Activated T-cell treated with anti-CD3 and anti-CD28 coated beads, Interleukin-2, amount 50 U/mL, for 72 hours (primary cell): ENCODE measurements at regions not wholly inside any gene's neighbourhood (a gene's known extent, or its start where the extent isn't known, plus 50 kb on each side); places are given as distances from the start of the nearest gene placed in this dataset.

Experiments
- ATAC-seq, 2 donors: fragments of 150-1000 bp; cut with Tn5 transposase; replicated peaks in 1 of 2; 2 replicates each; pipeline ENCODE4 v1.10.0; 2021; ENCODE audit warnings: moderate library complexity in 2 of 2, mild to moderate bottlenecking in 1 of 2
- DNase-seq, 2 donors: peaks; one replicate each; pipeline ENCODE4 v3.0.0; 2021 to 2022; ENCODE audit warnings: mixed read lengths in 1 of 2
- H3K27ac Mint-ChIP-seq: one replicate; pipeline ENCODE4 v1.8.0; 2022; ENCODE audit warnings: mild to moderate bottlenecking, moderate library complexity, mixed read lengths
- H3K27me3 Mint-ChIP-seq: one replicate; pipeline ENCODE4 v1.8.0; 2022; ENCODE audit warnings: low read depth, mixed read lengths
- H3K36me3 Mint-ChIP-seq, 2 donors: one replicate each; pipeline ENCODE4 v1.8.0; 2022; ENCODE audit warnings: mixed read lengths in 2 of 2, mild to moderate bottlenecking in 1 of 2; ENCODE audit not compliant: insufficient read depth in 2 of 2
- H3K4me1 Mint-ChIP-seq: one replicate; pipeline ENCODE4 v1.8.0; 2022; ENCODE audit warnings: low read depth, mixed read lengths
- H3K4me3 Mint-ChIP-seq, 2 donors: one replicate each; pipeline ENCODE4 v1.8.0; 2022; ENCODE audit warnings: mild to moderate bottlenecking in 2 of 2, mixed read lengths in 2 of 2, moderate library complexity in 2 of 2
- H3K9me3 Mint-ChIP-seq, 2 donors: one replicate each; pipeline ENCODE4 v1.8.0; 2022; ENCODE audit warnings: mixed read lengths in 2 of 2

GRCh38 chr2:168369031-168369430 is 87.0 kb upstream of the CERS6 start:
- peaks cover 6% of the 10 kb centered on the region for H3K4me1 Mint-ChIP-seq
- DNase-seq (no peak), ATAC-seq (no peak)
- no peak overlapping the region for H3K4me3 Mint-ChIP-seq
- peaks cover 2 to 9% of the 10 kb centered on the region in 2 donors for H3K9me3 Mint-ChIP-seq
- H3K36me3 Mint-ChIP-seq = peaks cover 3 to 10% of the 10 kb centered on the region in 2 donors
- H3K27me3 Mint-ChIP-seq = no peaks in the 10 kb centered on the region
- no peak overlapping the region for H3K27ac Mint-ChIP-seq

GRCh38 chr2:168371273-168372019 is 84.6 kb upstream of the CERS6 start:
- H3K4me3 Mint-ChIP-seq = no peak overlapping the region
- ATAC-seq (no peak), DNase-seq (no peak)
- H3K9me3 Mint-ChIP-seq = peaks cover 5 to 9% of the 10 kb centered on the region in 2 donors
- no peak overlapping the region for H3K27ac Mint-ChIP-seq
- peaks cover 6% of the 10 kb centered on the region for H3K4me1 Mint-ChIP-seq
- H3K27me3 Mint-ChIP-seq = no peaks in the 10 kb centered on the region
- peaks cover 4 to 10% of the 10 kb centered on the region in 2 donors for H3K36me3 Mint-ChIP-seq

GRCh38 chr2:168373468-168373867 is 82.6 kb upstream of the CERS6 start:
- H3K27ac Mint-ChIP-seq = no peak overlapping the region
- ATAC-seq (no peak), DNase-seq (no peak)
- H3K4me1 Mint-ChIP-seq = peaks cover 6% of the 10 kb centered on the region
- H3K9me3 Mint-ChIP-seq = peaks cover 7 to 11% of the 10 kb centered on the region in 2 donors
- no peaks in the 10 kb centered on the region for H3K27me3 Mint-ChIP-seq
- H3K4me3 Mint-ChIP-seq = no peak overlapping the region
- peaks cover 9 to 10% of the 10 kb centered on the region in 2 donors for H3K36me3 Mint-ChIP-seq

- Mint-ChIP-seq H3K27me3 (no peaks in the 10 kb centered on the region), H3K9me3 (peaks cover 7 to 11% of the 10 kb centered on the region in 2 donors), H3K4me3 (no peak overlapping the region), H3K36me3 (peaks cover 10% of the 10 kb centered on the region in 2 donors), H3K27ac (no peak overlapping the region), H3K4me1 (peaks cover 10% of the 10 kb centered on the region)
- no peak for ATAC-seq
- DNase-seq = no peak
Measured at GRCh38 chr2:168375195-168375798, 80.8 kb upstream of the CERS6 start.

GRCh38 chr2:168378960-168379669 is 77.0 kb upstream of the CERS6 start:
- Mint-ChIP-seq H3K4me3 (no peak overlapping the region), H3K36me3 (peaks cover 0 to 9% of the 10 kb centered on the region in 2 donors), H3K9me3 (peaks cover 5% of the 10 kb centered on the region in 2 donors), H3K27me3 (no peaks in the 10 kb centered on the region), H3K4me1 (peaks cover 5% of the 10 kb centered on the region), H3K27ac (no peak overlapping the region)
- DNase-seq (no peak), ATAC-seq (peak in 1 of 2 donors; percentile 47)

GRCh38 chr2:168380500-168380899 is 75.6 kb upstream of the CERS6 start:
- DNase-seq (no peak), ATAC-seq (no peak)
- H3K4me3 Mint-ChIP-seq = no peak overlapping the region
- H3K27ac Mint-ChIP-seq = no peak overlapping the region
- peaks cover 7% of the 10 kb centered on the region in 2 donors for H3K9me3 Mint-ChIP-seq
- peaks cover 0 to 9% of the 10 kb centered on the region in 2 donors for H3K36me3 Mint-ChIP-seq
- no peaks in the 10 kb centered on the region for H3K27me3 Mint-ChIP-seq
- H3K4me1 Mint-ChIP-seq = peaks cover 5% of the 10 kb centered on the region

DNA sequence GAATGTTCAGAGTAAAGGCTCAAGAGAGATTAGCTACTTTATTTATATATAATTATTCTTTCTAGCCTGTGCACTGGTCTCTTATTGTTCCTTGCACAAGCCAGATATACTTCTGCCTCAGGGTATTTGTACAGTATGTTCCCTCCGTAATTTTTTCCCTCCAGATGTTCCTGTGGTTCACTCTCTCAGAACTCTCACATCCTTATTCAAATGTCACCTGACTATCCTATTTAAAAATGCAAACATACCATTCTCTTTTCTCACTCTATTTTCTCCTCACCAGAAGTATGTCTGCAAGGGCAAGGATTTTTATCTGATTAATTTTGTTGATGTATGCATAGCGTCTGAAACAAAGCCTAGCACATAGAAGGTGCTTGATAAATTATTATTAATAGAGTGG is 64.0 kb upstream of the CERS6 start:
- Mint-ChIP-seq H3K27me3 (no peaks in the 10 kb centered on the region), H3K4me3 (no peak overlapping the region), H3K36me3 (no peaks in the 10 kb centered on the region), H3K4me1 (no peaks in the 10 kb centered on the region), H3K27ac (no peak overlapping the region), H3K9me3 (peaks cover 4 to 9% of the 10 kb centered on the region in 2 donors)
- ATAC-seq (no peak), DNase-seq (no peak)

DNA sequence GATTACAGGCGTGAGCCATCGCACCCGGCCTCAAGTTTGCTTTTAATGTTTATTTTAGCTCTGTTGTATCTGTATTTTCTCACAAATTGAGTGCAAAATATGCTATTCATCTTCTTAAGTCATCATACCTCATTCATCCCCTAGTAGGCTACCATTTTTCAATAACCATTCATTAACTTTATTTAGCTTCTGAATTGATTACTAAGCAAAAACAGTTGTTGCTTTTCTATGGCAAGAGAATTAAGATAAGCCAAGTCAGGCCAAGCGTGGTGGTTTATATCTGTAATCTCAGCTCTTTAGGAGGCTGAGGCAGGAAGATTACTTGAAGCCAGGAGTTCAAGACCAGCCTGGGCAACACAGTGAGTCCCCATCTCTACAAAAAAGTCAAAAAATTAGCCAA is 63.3 kb upstream of the CERS6 start:
- H3K4me1 Mint-ChIP-seq = no peaks in the 10 kb centered on the region
- H3K9me3 Mint-ChIP-seq = peaks cover 4 to 9% of the 10 kb centered on the region in 2 donors
- no peak overlapping the region for H3K27ac Mint-ChIP-seq
- no peaks in the 10 kb centered on the region for H3K27me3 Mint-ChIP-seq
- no peak for DNase-seq
- no peak for ATAC-seq
- H3K36me3 Mint-ChIP-seq = no peaks in the 10 kb centered on the region
- H3K4me3 Mint-ChIP-seq = no peak overlapping the region

DNA sequence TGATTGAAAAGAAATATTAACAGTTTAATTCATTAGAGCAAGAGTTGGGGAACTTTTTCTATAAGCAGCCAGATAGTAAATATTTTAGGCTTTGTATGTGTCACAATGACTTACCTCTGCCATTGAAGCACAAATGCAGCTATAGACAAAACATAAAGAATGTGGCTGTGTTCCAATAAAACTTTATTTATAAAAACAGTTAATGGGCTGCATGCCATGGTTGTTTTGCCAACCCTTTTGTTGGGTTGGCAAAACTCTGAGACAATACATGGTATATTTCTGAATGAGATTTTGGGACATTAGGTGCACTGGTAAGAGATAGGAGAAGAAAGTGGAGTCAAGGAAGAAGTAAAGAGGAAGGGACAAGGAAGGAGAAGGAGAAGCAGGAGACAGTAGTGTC is 61.8 kb upstream of the CERS6 start:
- peaks cover 2 to 4% of the 10 kb centered on the region in 2 donors for H3K9me3 Mint-ChIP-seq
- H3K27ac Mint-ChIP-seq = no peak overlapping the region
- no peaks in the 10 kb centered on the region for H3K4me1 Mint-ChIP-seq
- H3K4me3 Mint-ChIP-seq = no peak overlapping the region
- DNase-seq (no peak), ATAC-seq (no peak)
- no peaks in the 10 kb centered on the region for H3K27me3 Mint-ChIP-seq
- H3K36me3 Mint-ChIP-seq = no peaks in the 10 kb centered on the region

GRCh38 chr2:168396131-168396530 is 59.9 kb upstream of the CERS6 start:
- Mint-ChIP-seq H3K27me3 (no peaks in the 10 kb centered on the region), H3K4me1 (no peaks in the 10 kb centered on the region), H3K27ac (no peak overlapping the region), H3K36me3 (no peaks in the 10 kb centered on the region), H3K4me3 (no peak overlapping the region), H3K9me3 (peaks cover 2 to 4% of the 10 kb centered on the region in 2 donors)
- no peak for DNase-seq
- ATAC-seq = no peak

DNA sequence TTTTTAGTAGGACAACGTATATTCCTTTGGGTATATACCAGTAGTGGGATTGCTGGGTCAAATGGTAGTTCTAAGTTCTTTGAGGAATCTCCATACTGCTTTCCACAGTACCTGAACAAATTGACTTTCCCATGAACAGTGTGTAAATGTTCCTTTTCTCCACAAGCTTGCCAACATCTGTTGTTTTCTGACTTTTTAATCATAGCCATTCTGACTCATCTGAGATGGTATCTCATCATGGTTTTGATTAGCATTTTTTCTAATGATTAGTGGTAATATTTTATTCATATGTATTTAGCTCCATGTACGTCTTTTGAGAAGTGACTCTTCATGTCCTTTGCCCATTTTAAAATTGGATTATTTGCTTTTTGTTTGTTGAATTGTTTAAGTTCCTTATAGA is 58.4 kb upstream of the CERS6 start:
- Mint-ChIP-seq H3K27me3 (no peaks in the 10 kb centered on the region), H3K9me3 (peaks cover 2 to 4% of the 10 kb centered on the region in 2 donors), H3K27ac (no peak overlapping the region), H3K36me3 (no peaks in the 10 kb centered on the region), H3K4me3 (no peak overlapping the region), H3K4me1 (peaks cover 2% of the 10 kb centered on the region)
- ATAC-seq = no peak
- no peak for DNase-seq

GRCh38 chr2:168401048-168401556 is 55.0 kb upstream of the CERS6 start:
- H3K27ac Mint-ChIP-seq = no peak overlapping the region
- no peaks in the 10 kb centered on the region for H3K36me3 Mint-ChIP-seq
- H3K4me3 Mint-ChIP-seq = no peak overlapping the region
- no peaks in the 10 kb centered on the region for H3K27me3 Mint-ChIP-seq
- peaks cover 16% of the 10 kb centered on the region for H3K4me1 Mint-ChIP-seq
- DNase-seq (no peak), ATAC-seq (no peak)
- H3K9me3 Mint-ChIP-seq = peaks cover 0 to 2% of the 10 kb centered on the region in 2 donors

- Mint-ChIP-seq H3K36me3 (no peaks in the 10 kb centered on the region), H3K27ac (no peak overlapping the region), H3K27me3 (no peaks in the 10 kb centered on the region), H3K4me3 (no peak overlapping the region), H3K9me3 (peaks cover 0 to 2% of the 10 kb centered on the region in 2 donors), H3K4me1 (peaks cover 16% of the 10 kb centered on the region)
- no peak for DNase-seq
- no peak for ATAC-seq
Measured at GRCh38 chr2:168401771-168402170, 54.3 kb upstream of the CERS6 start.
